Breast epithelium (tissue), 3 donors: ENCODE measurements at regions not wholly inside any gene's neighbourhood (a gene's known extent, or its start where the extent isn't known, plus 50 kb on each side); places are given as distances from the start of the nearest gene placed in this dataset.

ENCODE experiments used
- POLR2A ChIP-seq: fragments of 450-650 bp; IDR thresholded peaks from one replicate; pipeline ENCODE4 v1.6.1; 2016; ENCODE audit warnings: antibody characterized with exemption, mild to moderate bottlenecking, moderate library complexity
- POLR2AphosphoS5 ChIP-seq, 3 donors: sonication (generic); formaldehyde crosslinking; IDR thresholded peaks; one replicate each; pipeline ENCODE4 v1.6.1; 2017; ENCODE audit warnings: antibody characterized with exemption in 3 of 3
- TF ChIP-seq, protein P1 (sequence below), 3 donors: fragments of 450-650 bp; IDR thresholded peaks; one replicate each; pipeline ENCODE4 v1.5.1; 2016 to 2017; ENCODE audit warnings: antibody characterized with exemption in 3 of 3, mild to moderate bottlenecking in 3 of 3, moderate library complexity in 3 of 3

DNA sequence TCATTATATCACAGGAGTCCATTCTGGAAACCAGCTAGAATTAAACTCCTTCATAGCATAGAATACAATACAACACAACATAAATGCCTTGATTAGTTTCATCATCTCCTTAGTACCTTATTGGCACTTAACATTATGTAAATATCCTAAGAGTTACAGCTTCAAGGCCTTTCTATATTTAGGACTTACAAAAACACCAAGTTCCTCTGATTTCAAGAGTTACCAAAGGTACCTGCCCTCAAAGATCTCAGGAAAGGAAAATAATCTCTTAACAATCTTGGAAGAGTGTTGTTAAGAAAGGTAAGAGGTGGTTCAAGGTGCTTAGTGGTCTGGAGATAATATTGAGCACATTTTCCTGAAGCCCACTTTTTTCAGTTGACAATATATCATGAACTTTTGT lies 477.7 kb downstream of the IGSF11 start:
- TF ChIP-seq, protein P1, sequence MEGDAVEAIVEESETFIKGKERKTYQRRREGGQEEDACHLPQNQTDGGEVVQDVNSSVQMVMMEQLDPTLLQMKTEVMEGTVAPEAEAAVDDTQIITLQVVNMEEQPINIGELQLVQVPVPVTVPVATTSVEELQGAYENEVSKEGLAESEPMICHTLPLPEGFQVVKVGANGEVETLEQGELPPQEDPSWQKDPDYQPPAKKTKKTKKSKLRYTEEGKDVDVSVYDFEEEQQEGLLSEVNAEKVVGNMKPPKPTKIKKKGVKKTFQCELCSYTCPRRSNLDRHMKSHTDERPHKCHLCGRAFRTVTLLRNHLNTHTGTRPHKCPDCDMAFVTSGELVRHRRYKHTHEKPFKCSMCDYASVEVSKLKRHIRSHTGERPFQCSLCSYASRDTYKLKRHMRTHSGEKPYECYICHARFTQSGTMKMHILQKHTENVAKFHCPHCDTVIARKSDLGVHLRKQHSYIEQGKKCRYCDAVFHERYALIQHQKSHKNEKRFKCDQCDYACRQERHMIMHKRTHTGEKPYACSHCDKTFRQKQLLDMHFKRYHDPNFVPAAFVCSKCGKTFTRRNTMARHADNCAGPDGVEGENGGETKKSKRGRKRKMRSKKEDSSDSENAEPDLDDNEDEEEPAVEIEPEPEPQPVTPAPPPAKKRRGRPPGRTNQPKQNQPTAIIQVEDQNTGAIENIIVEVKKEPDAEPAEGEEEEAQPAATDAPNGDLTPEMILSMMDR (IDR thresholded peaks at IDR 0.05): no peak
- TF ChIP-seq POLR2A (no peak), POLR2AphosphoS5 (IDR thresholded peaks at IDR 0.05) (no peak)
